CD1c-positive myeloid dendritic cell (primary cell): ENCODE measurements at regions not wholly inside any gene's neighbourhood (a gene's known extent, or its start where the extent isn't known, plus 50 kb on each side); places are given as distances from the start of the nearest gene placed in this dataset.

Source experiments
- DNase-seq: peaks from one replicate; pipeline ENCODE4 v3.0.0-alpha.2; 2016; ENCODE audit errors: extremely low spot score

- no peak for DNase-seq
Measured at GRCh38 chr16:80081846-80082245, 458.9 kb upstream of the DYNLRB2 start.

GRCh38 chr16:80080287-80080851 lies 460.4 kb upstream of the DYNLRB2 start:
- DNase-seq, result no peak

- DNase-seq, result no peak
Measured at GRCh38 chr16:80079072-80079471, 461.7 kb upstream of the DYNLRB2 start.

DNA sequence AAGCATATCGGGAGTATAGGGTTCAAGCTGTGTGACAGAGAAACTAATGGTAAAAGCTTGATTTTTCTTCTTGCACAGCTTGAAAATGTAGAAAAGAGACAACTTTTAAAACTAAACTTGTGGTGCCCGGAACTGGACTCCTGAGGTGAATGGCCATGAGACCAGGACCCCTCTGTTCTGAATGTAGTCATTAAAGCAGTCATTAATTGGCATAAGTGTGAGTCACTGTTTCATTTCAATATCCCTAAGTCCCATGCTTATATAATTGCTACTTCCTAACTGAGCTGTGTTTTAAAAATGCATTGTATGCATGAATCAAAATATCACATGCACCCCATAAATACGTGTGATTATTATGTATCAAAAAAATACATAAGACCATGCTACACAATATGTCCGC lies 463.1 kb upstream of the DYNLRB2 start:
- DNase-seq, result no peak

DNA sequence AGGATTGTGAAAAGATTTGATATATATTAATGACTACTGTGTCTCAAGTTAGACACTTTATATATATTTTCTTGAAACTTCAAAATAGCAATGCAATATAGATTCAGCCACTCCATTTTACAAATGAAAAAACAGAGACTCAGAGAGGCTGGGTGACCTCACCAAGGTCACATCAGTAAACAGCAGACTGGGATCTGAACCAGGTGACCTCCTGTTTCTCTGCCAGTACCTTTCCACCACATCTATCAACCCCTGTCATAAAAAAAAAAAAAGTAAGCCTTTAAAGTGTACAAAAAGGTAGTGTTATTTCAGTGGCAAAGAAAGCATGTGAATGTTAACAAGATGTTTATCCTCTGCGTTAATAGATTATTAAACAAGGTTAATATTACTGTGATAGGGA lies 466.5 kb upstream of the DYNLRB2 start:
- DNase-seq, result no peak

DNA sequence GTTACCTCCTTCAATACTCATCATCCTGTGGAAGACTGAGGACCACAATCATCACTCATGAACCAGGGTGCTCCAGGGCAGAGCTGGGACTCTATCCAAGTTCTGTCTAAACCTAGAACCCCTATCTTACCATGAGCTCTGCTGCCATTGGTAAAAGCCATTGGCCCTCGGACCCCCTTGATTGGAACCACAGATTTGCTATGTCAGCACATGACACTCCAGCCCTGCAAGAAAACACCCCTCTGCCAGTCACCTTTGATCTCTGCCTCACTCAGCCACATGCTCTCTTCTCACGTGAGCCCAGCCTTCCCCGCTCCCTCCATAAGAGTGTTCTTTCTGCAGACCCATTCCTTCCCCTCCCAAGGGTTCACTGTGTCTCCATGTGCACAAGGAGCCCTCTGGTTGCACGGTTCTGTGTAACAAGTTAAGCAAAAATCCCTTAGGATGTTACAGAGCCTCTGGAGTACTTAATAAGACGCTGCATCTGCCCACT lies 468.8 kb upstream of the DYNLRB2 start:
- DNase-seq, result no peak

GRCh38 chr16:80066805-80067580 lies 466.5 kb upstream of the MAF start:
- no peak for DNase-seq

- no peak for DNase-seq
Measured at GRCh38 chr16:80065541-80065940, 465.0 kb upstream of the MAF start.

- DNase-seq, result no peak
Measured at GRCh38 chr16:80063713-80064069, 463.2 kb upstream of the MAF start.

- DNase-seq, result no peak
Measured at GRCh38 chr16:80063031-80063712, 462.6 kb upstream of the MAF start.

GRCh38 chr16:80062361-80063030 lies 462.0 kb upstream of the MAF start:
- no peak for DNase-seq

GRCh38 chr16:80060470-80060869 lies 459.9 kb upstream of the MAF start:
- no peak for DNase-seq

GRCh38 chr16:80059836-80060235 lies 459.3 kb upstream of the MAF start:
- no peak for DNase-seq

- DNase-seq, result no peak
Measured at GRCh38 chr16:80058214-80058613, 457.7 kb upstream of the MAF start.

GRCh38 chr16:80056324-80056723 lies 455.8 kb upstream of the MAF start:
- DNase-seq, result no peak

- DNase-seq, result no peak
Measured at GRCh38 chr16:80055831-80056230, 455.3 kb upstream of the MAF start.

GRCh38 chr16:80054647-80055046 lies 454.1 kb upstream of the MAF start:
- no peak for DNase-seq

GRCh38 chr16:80051040-80051439 lies 450.5 kb upstream of the MAF start:
- no peak for DNase-seq

GRCh38 chr16:80048250-80048649 lies 447.7 kb upstream of the MAF start:
- DNase-seq, result no peak

DNA sequence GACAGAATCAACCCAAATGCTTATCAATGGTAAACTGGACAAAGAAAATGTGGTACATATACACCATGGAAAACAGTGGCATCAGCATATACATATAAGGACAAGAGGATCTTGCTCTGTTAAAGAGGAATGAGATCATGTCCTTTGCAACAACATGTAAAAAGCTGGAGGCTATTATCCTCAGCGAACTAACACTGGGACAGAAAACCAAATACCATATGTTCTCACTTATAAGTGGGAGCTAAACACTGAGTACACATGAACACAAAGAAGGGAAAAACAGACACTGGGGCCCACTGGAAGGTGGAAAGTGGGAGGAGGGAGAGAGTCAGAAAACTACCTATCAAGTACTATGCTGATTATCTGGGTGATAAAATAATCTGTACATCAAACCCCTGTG lies 447.3 kb upstream of the MAF start:
- DNase-seq, result no peak

GRCh38 chr16:80046848-80047247 lies 446.3 kb upstream of the MAF start:
- DNase-seq, result no peak

DNA sequence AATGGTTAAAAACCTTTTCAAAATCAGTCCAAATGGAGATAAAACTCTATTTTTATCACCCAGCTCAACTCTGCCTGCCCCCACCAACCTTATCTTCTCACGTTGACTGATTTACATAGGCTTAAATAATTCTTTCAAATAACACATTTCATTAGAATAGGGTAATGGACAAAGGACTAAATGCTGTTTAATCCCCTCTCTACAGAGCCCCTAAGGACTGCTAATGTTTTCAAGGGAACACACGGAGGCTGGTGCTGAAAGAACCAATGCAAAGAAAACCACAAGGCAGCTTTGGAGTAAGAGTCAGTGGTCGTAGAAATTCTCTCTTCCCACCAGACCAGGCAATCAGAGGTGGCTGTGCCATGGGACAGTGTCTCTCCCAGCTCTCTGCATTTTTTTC lies 445.7 kb upstream of the MAF start:
- no peak for DNase-seq

DNA sequence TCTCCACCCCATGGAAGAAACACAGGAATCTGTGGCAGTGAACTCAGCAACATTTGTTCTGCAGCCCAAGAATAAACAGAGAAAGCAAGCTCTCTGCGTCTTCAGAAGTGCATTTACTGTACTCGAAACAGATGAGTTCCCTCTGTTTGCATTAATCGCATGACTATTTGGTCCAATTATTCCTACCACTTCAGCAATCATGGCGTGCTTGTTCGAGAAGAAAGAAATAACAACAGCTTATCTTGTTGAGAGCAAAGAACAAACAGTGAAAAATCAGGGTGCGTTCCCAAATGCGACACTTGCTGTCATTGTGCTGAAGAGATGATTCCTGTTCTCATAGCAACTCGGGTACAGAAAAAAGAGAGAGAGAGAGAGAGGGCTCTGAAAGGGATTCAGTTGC lies 445.3 kb upstream of the MAF start:
- DNase-seq, result no peak
